Upper lobe of left lung (tissue), 6 donors: ENCODE measurements at regions not wholly inside any gene's neighbourhood (a gene's known extent, or its start where the extent isn't known, plus 50 kb on each side); places are given as distances from the start of the nearest gene placed in this dataset.
"Not testable (repeated sequence)": the region's sequence is repeated elsewhere in the genome, so short reads cannot be mapped to it uniquely, and the experiment has no call there.

Experiments used
- ATAC-seq, 2 donors: fragments of 200-7000 bp; cut with Tn5 transposase; one replicate each; pipeline ENCODE4 v1.9.1; 2022; ENCODE audit warnings: mild to moderate bottlenecking in 2 of 2, moderate library complexity in 2 of 2; ENCODE audit not compliant: low FRiP score in 2 of 2
- DNase-seq, 2 donors: peaks; one replicate each; pipeline ENCODE4 v3.0.0-alpha.2; 2019 to 2020
- H3K27ac ChIP-seq, 4 donors: fragments of 200-600 bp; sonication (generic); one replicate each; pipeline ENCODE4 v1.5.1; 2016 to 2019
- H3K27me3 ChIP-seq, 4 donors: fragments of 200-600 bp; sonication (generic); one replicate each; pipeline ENCODE4 v1.5.1; 2017 to 2019
- H3K36me3 ChIP-seq, 4 donors: fragments of 200-600 bp; sonication (generic); one replicate each; pipeline ENCODE4 v1.5.1; 2016 to 2019
- H3K4me1 ChIP-seq, 4 donors: fragments of 200-600 bp; sonication (generic); one replicate each; pipeline ENCODE4 v1.5.1; 2018 to 2019
- H3K4me3 ChIP-seq, 4 donors: fragments of 200-600 bp; sonication (generic); one replicate each; pipeline ENCODE4 v1.5.1; 2017 to 2019; ENCODE audit warnings: mild to moderate bottlenecking in 2 of 4, moderate library complexity in 1 of 4
- H3K9me3 ChIP-seq, 4 donors: fragments of 200-600 bp; sonication (generic); one replicate each; pipeline ENCODE4 v1.5.1; 2018 to 2019
- CTCF ChIP-seq, 6 experiments: fragments of 450-650 bp in 4 of 6; fragments of 200-600 bp in 2 of 6; sonication (generic) in 2 of 6; IDR thresholded peaks; one replicate each; pipeline ENCODE4 v1.5.1; 2016 to 2019; ENCODE audit warnings: antibody characterized with exemption in 6 of 6
- EP300 ChIP-seq, 4 donors: sonication (generic); formaldehyde crosslinking; IDR thresholded peaks; one replicate each; pipeline ENCODE4 v1.5.1; 2017; ENCODE audit warnings: antibody characterized with exemption in 4 of 4, control low read depth in 2 of 4
- POLR2A ChIP-seq, 4 donors: fragments of 450-650 bp; IDR thresholded peaks; one replicate each; pipeline ENCODE4 v1.5.1; 2016 to 2017; ENCODE audit warnings: antibody characterized with exemption in 4 of 4, mild to moderate bottlenecking in 2 of 4
- POLR2AphosphoS5 ChIP-seq, 2 donors: sonication (generic); formaldehyde crosslinking; IDR thresholded peaks; one replicate each; pipeline ENCODE4 v1.5.1; 2017; ENCODE audit warnings: antibody characterized with exemption in 2 of 2
- WGBS, 2 donors: methylation state at CpG; one replicate each; pipeline ENCODE4 v1.1.5; 2017 to 2018; 5-methylcytosine and 5-hydroxymethylcytosine counted together
- donor health status: DM: no; HTN: no; CAD: no; lungs with moderate emphysema.
- donor health status: DM: no; HTN: yes; CAD: no; lungs with severe emphysema.

DNA sequence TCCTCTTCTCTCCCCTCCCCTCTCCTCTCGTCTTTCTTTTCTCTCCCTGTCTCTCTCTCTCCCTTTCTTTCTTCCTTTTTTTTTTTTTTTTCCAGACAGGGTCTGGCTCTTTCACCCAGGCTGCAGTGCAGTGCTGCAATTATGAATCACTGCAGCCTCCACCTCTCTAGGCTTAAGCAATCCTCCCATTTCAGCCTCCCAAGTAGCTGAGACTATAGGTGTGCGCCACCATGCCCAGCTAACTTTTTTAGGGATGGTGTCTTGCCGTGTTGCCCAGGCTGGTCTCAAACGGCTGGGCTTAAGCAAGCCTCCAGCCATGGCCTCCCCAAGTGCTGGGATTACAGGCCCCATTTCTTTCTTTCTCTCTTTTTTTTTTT, 59.9 kb upstream of the NCOA3 start:
- no peak overlapping the region for H3K27ac ChIP-seq
- H3K36me3 ChIP-seq = no peaks in the 10 kb centered on the region
- H3K4me1 ChIP-seq = peaks cover 4 to 21% (median 12%) of the 10 kb centered on the region in 4 donors
- no peaks in the 10 kb centered on the region for H3K9me3 ChIP-seq
- no peak for DNase-seq
- no peak for ATAC-seq
- H3K4me3 ChIP-seq = no peak overlapping the region
- no peaks in the 10 kb centered on the region for H3K27me3 ChIP-seq
- WGBS, 2 donors = 90 to 93% methylated on average over 4 of the region's 4 CpGs
- TF ChIP-seq CTCF (IDR thresholded peaks at IDR 0.05) (no peak), EP300 (IDR thresholded peaks at IDR 0.05) (no peak), POLR2AphosphoS5 (IDR thresholded peaks at IDR 0.05) (no peak), POLR2A (IDR thresholded peaks at IDR 0.05) (no peak)

DNA sequence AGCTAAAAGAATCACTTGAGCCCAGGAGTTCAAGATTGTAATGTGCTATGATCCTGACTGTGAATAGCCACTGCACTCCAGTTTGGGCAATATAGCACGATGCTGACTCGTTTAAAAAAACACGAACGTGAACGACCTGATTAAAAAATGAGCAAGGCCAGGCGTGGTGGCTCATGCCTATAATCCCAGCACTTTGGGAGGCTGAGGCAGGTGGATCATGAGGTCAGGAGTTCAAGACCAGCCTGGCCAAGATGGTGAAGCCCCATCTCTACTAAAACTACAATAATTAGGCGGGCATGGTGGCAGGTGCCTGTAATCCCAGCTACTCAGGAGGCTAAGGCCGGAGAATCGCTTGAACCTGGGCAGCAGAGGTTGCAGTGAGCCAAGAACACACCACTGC, 58.6 kb upstream of the NCOA3 start:
- ATAC-seq, H3K9me3 ChIP-seq, DNase-seq, H3K27me3 ChIP-seq, H3K4me3 ChIP-seq, H3K36me3 ChIP-seq, H3K27ac ChIP-seq: not testable (repeated sequence)
- WGBS, 2 donors = 81 to 97% methylated on average over 9 of the region's 9 CpGs
- peaks cover 4 to 21% (median 12%) of the 10 kb centered on the region in 4 donors for H3K4me1 ChIP-seq

GRCh38 chr20:47444584-47444983, 57.1 kb upstream of the NCOA3 start:
- H3K4me1 ChIP-seq = peaks cover 0 to 10% (median 3%) of the 10 kb centered on the region in 4 donors
- no peak for DNase-seq
- 87 to 97% methylated on average over 4 of the region's 4 CpGs for WGBS, 2 donors
- TF ChIP-seq CTCF (IDR thresholded peaks at IDR 0.05) (no peak), EP300 (IDR thresholded peaks at IDR 0.05) (no peak), POLR2AphosphoS5 (IDR thresholded peaks at IDR 0.05) (no peak), POLR2A (IDR thresholded peaks at IDR 0.05) (no peak)
- no peaks in the 10 kb centered on the region for H3K9me3 ChIP-seq
- H3K36me3 ChIP-seq = no peaks in the 10 kb centered on the region
- H3K27me3 ChIP-seq = no peaks in the 10 kb centered on the region
- no peak for ATAC-seq
- H3K4me3 ChIP-seq = no peak overlapping the region
- no peak overlapping the region for H3K27ac ChIP-seq

DNA sequence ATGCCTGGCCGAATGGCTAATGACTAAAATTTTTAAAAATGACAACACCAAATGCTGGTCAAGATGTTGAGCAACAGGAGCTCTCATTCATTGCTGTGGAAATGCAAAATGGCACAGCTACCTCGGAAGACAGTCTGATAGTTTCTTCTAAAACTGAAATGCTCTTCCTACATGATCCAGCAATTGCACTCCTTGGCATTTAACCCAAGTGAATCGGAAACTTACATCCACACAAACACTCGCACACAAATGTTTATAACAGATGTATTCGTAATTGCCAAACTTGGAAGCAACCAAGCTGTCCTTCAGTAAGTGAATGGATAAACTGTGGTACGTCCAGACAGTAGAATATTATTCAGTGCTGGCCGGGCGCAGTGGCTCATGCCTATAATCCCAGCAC, 56.4 kb upstream of the NCOA3 start:
- no peaks in the 10 kb centered on the region for H3K9me3 ChIP-seq
- TF ChIP-seq POLR2A (IDR thresholded peaks at IDR 0.05) = no peak
- DNase-seq (no peak), ATAC-seq (no peak)
- 82 to 87% methylated on average over 8 of the region's 8 CpGs for WGBS, 2 donors
- H3K27ac ChIP-seq = no peak overlapping the region
- H3K4me1 ChIP-seq = peaks cover 0 to 10% (median 3%) of the 10 kb centered on the region in 4 donors
- no peaks in the 10 kb centered on the region for H3K27me3 ChIP-seq
- no peak overlapping the region for H3K4me3 ChIP-seq
- no peaks in the 10 kb centered on the region for H3K36me3 ChIP-seq

DNA sequence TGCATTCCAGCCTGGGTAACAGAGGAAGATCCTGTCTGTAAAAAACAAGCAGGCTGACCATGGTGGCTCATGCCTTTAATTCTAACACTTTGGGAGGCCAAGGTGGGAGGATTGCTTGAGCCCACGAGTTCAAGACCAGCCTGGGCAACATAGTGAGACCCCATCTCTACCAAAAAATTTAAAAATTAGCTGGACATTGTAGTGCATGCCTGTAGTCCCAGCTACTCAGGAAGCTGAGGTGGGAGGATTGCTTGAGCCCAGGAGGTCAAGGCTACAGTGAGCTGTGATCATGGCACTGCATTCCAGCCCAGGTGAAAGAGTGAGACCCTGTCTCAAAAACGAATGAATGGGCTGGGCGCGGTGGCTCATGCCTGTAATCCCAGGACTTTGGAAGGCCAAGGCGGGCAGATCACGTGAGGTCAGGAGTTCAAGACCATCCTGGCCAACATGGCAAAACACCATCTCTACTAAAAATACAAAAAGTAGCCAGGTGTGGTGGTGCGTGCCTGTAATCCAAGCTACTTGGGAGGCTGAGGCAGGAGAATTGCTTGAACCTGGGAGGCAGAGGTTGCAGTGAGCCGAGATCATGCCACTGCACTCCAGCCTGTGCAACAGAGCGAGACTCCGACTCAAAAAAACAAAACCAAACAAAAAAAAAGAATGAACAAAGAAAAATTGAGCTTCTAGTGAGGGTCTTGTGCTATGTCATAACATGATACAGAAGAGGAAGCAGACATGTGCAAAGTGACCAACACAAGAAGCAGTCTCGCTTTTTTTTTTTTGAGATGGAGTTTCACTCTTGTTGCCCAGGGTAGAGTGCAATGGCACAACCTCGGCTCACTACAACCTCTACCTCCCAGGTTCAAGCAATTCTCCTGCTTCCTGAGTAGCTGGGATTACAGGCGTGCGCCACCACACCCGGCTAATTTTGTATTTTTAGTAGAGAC, 54.1 kb upstream of the NCOA3 start:
- H3K36me3 ChIP-seq, DNase-seq, H3K4me3 ChIP-seq, H3K9me3 ChIP-seq, ATAC-seq, H3K4me1 ChIP-seq, H3K27ac ChIP-seq, H3K27me3 ChIP-seq: not testable (repeated sequence)
- WGBS, 2 donors = 90 to 93% methylated on average over 15 of the region's 15 CpGs

- TF ChIP-seq EP300 (IDR thresholded peaks at IDR 0.05) = no peak
- TF ChIP-seq CTCF (IDR thresholded peaks at IDR 0.05) = no peak
- no peak for TF ChIP-seq POLR2A (IDR thresholded peaks at IDR 0.05)
- TF ChIP-seq POLR2AphosphoS5 (IDR thresholded peaks at IDR 0.05) = no peak
- no peak for ATAC-seq
Measured at GRCh38 chr20:47448429-47448828, 53.3 kb upstream of the NCOA3 start.

More at GRCh38 chr20:47448429-47448828, 53.3 kb upstream of the NCOA3 start:
- no peak overlapping the region for H3K27ac ChIP-seq
- no peak overlapping the region for H3K4me3 ChIP-seq
- H3K4me1 ChIP-seq = peaks cover 0 to 3% (median 0%) of the 10 kb centered on the region in 4 donors
- 73 to 74% methylated on average over 3 to 4 of the region's 4 CpGs for WGBS, 2 donors
- H3K27me3 ChIP-seq = no peaks in the 10 kb centered on the region
- DNase-seq = no peak
- H3K36me3 ChIP-seq = no peaks in the 10 kb centered on the region
- no peaks in the 10 kb centered on the region for H3K9me3 ChIP-seq
